Spleen (tissue), 11 donors: ENCODE measurements at regions not wholly inside any gene's neighbourhood (a gene's known extent, or its start where the extent isn't known, plus 50 kb on each side); places are given as distances from the start of the nearest gene placed in this dataset.

Experiments
- DNase-seq: peaks from one replicate; pipeline ENCODE4 v3.0.0-alpha.2; 2020
- H3K27ac ChIP-seq, 8 donors: fragments of 200-600 bp; sonication (generic) in 7 of 8; 1 replicate in 4 of 8; 2 replicates in 4 of 8; pipeline versions ENCODE4 v1.5.0 to v1.8.0; 2016 to 2021; ENCODE audit warnings: inconsistent platforms in 4 of 8, mild to moderate bottlenecking in 4 of 8, moderate library complexity in 1 of 8
- H3K27me3 ChIP-seq, 7 donors: fragments of 200-600 bp; sonication (generic) in 6 of 7; replicated peaks in 1 of 7; 1 replicate in 4 of 7; 2 replicates in 3 of 7; pipeline versions ENCODE4 v1.5.0 to v1.8.0; 2016 to 2021; ENCODE audit warnings: inconsistent platforms in 3 of 7, mild to moderate bottlenecking in 1 of 7
- H3K36me3 ChIP-seq, 6 donors: fragments of 200-600 bp; sonication (generic) in 5 of 6; 1 replicate in 4 of 6; 2 replicates in 2 of 6; pipeline versions ENCODE4 v1.5.0 to v1.8.0; 2016 to 2021; ENCODE audit warnings: inconsistent platforms in 2 of 6
- H3K4me1 ChIP-seq, 6 donors: fragments of 200-600 bp; sonication (generic) in 5 of 6; 1 replicate in 3 of 6; 2 replicates in 3 of 6; pipeline versions ENCODE4 v1.5.0 to v1.8.0; 2016 to 2021; ENCODE audit warnings: inconsistent platforms in 3 of 6
- H3K4me3 ChIP-seq, 8 donors: fragments of 200-600 bp; sonication (generic) in 7 of 8; 1 replicate in 4 of 8; 2 replicates in 4 of 8; pipeline versions ENCODE4 v1.5.0 to v1.8.0; 2016 to 2021; ENCODE audit warnings: inconsistent platforms in 4 of 8, mild to moderate bottlenecking in 4 of 8, moderate library complexity in 2 of 8
- H3K9me3 ChIP-seq, 8 donors: fragments of 200-600 bp; sonication (generic) in 7 of 8; 1 replicate in 4 of 8; 2 replicates in 4 of 8; pipeline versions ENCODE4 v1.5.0 to v1.8.0; 2016 to 2021; ENCODE audit warnings: inconsistent platforms in 4 of 8
- CTCF ChIP-seq, 11 experiments: fragments of 200-600 bp in 7 of 11; fragments of 450-650 bp in 4 of 11; sonication (generic) in 4 of 11; IDR thresholded peaks in 8 of 11; conservative IDR thresholded peaks in 3 of 11; 1 replicate in 7 of 11; 2 replicates in 4 of 11; pipeline versions ENCODE4 v1.4.0 to v1.8.0; 2016 to 2021; ENCODE audit warnings: antibody characterized with exemption in 11 of 11, inconsistent platforms in 4 of 11, mild to moderate bottlenecking in 1 of 11
- POLR2A ChIP-seq, 3 donors: fragments of 450-650 bp; IDR thresholded peaks; one replicate each; pipeline ENCODE4 v1.5.1; 2017; ENCODE audit warnings: antibody characterized with exemption in 3 of 3, mild to moderate bottlenecking in 1 of 3
- POLR2AphosphoS5 ChIP-seq, 3 donors: sonication (generic); formaldehyde crosslinking; IDR thresholded peaks; one replicate each; pipeline ENCODE4 v1.5.1; 2017; ENCODE audit warnings: antibody characterized with exemption in 3 of 3
- WGBS, 5 donors: extraction: QIAGEN DNeasy Blood & Tissue Kit in 3 of 5; methylation state at CpG; one replicate each; pipeline versions ENCODE4 v1.1.5 to v1.1.7; 2013 to 2018; 5-methylcytosine and 5-hydroxymethylcytosine counted together
- intact Hi-C: fragments of 100-400 bp; cut with DNase I; formaldehyde crosslinking; loops from one replicate; pipeline ENCODE4 v1.15.0; 2023; ENCODE audit warnings: low total_unique reads
- donor health status: healthy with polysubstance abuse.
- donor health status: DM: no; HTN: no; CAD: no; lungs with moderate emphysema.
- donor health status: DM: no; HTN: no; CAD: no.
- donor health status: Bipolar disorder and iron deficiency.
- donor health status: healthy.
- donor health status: DM: no; HTN: no; CAD: no.
- donor health status: DM: yes; HTN: yes; CAD: no.

GRCh38 chr14:98707522-98707921, 564.5 kb downstream of the BCL11B start:
- no peak for DNase-seq
- TF ChIP-seq POLR2AphosphoS5 (IDR thresholded peaks at IDR 0.05) (no peak), CTCF (IDR thresholded peaks at IDR 0.05 in 8 of 11, conservative IDR thresholded peaks at IDR 0.05 in 3 of 11) (no peak), POLR2A (IDR thresholded peaks at IDR 0.05) (no peak)
- Histone ChIP-seq H3K4me1 (peaks cover 0 to 11% (median 0%) of the 10 kb centered on the region in 6 donors), H3K27ac (no peak overlapping the region), H3K27me3 (no peaks in the 10 kb centered on the region), H3K4me3 (no peak overlapping the region), H3K36me3 (no peaks in the 10 kb centered on the region), H3K9me3 (no peaks in the 10 kb centered on the region)
- intact Hi-C loops = no loop called here
- 87 to 93% (median 88%) methylated on average over 7 of the region's 7 CpGs for WGBS, 5 donors

GRCh38 chr14:98708555-98708954, 563.4 kb downstream of the BCL11B start:
- DNase-seq = no peak
- intact Hi-C loops = no loop called here
- no peaks in the 10 kb centered on the region for H3K9me3 ChIP-seq

GRCh38 chr14:98711453-98711852, 560.5 kb downstream of the BCL11B start:
- no peak for DNase-seq
- no peaks in the 10 kb centered on the region for H3K27me3 ChIP-seq
- H3K36me3 ChIP-seq = no peaks in the 10 kb centered on the region
- no peak overlapping the region for H3K4me3 ChIP-seq
- intact Hi-C loops = no loop called here
- WGBS, 5 donors = 31 to 46% (median 36%) methylated on average over 2 of the region's 2 CpGs
- no peaks in the 10 kb centered on the region for H3K9me3 ChIP-seq
- no peak overlapping the region for H3K27ac ChIP-seq
- no peaks in the 10 kb centered on the region for H3K4me1 ChIP-seq
- no peak for TF ChIP-seq POLR2AphosphoS5 (IDR thresholded peaks at IDR 0.05)
- no peak for TF ChIP-seq CTCF (IDR thresholded peaks at IDR 0.05 in 8 of 11, conservative IDR thresholded peaks at IDR 0.05 in 3 of 11)
- no peak for TF ChIP-seq POLR2A (IDR thresholded peaks at IDR 0.05)

More at GRCh38 chr14:98708555-98708954, 563.4 kb downstream of the BCL11B start:
- peaks cover 0 to 11% (median 0%) of the 10 kb centered on the region in 6 donors for H3K4me1 ChIP-seq
- H3K27me3 ChIP-seq = no peaks in the 10 kb centered on the region
- no peak overlapping the region for H3K4me3 ChIP-seq
- no peak for TF ChIP-seq CTCF (IDR thresholded peaks at IDR 0.05 in 8 of 11, conservative IDR thresholded peaks at IDR 0.05 in 3 of 11)
- no peak for TF ChIP-seq POLR2AphosphoS5 (IDR thresholded peaks at IDR 0.05)
- TF ChIP-seq POLR2A (IDR thresholded peaks at IDR 0.05) = no peak
- H3K27ac ChIP-seq = no peak overlapping the region
- no peaks in the 10 kb centered on the region for H3K36me3 ChIP-seq

DNA sequence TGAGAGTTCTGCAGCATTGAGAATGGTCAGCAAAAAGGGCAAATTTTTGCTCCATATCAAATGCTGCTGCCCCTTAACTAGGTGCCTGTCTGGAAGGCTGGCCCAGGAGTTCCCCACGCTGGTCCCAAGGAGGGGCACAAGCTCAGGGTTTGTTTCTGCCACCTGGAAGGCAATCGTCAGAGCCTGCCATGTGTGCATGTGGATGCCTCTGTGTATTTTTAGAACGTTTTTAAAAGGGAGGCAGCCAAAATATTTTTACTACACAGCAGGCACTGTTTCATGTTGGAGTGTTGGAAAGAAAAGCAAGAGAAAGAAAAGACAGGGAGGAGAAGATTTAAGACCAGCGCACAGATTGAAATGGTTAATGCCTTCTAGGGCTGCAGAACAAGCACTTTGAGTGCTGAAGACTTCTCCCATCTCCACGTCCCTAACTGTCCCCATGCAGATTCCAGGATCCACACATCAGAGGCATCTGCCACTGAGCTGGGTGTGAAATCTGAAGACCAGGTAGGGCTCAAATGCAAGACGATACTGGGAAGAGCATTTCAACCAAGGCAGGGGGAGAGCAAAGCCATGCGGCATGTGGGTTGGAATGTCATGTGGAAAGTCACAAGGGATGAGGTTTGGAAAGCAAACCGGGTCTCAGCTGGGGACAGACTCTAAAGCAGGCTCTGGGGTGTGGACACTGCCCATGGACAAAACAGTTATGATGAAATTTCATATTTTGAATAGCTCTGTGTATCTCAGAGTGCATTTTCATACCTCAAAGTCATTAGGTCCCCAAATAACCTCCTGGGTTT, 557.2 kb downstream of the BCL11B start:
- 60 to 73% (median 70%) methylated on average over 8 of the region's 8 CpGs for WGBS, 5 donors
- TF ChIP-seq CTCF (IDR thresholded peaks at IDR 0.05 in 8 of 11, conservative IDR thresholded peaks at IDR 0.05 in 3 of 11) (no peak), POLR2A (IDR thresholded peaks at IDR 0.05) (no peak), POLR2AphosphoS5 (IDR thresholded peaks at IDR 0.05) (no peak)

More for the DNA sequence above, 557.2 kb downstream of the BCL11B start:
- DNase-seq = no peak
- no peaks in the 10 kb centered on the region for H3K36me3 ChIP-seq
- H3K4me1 ChIP-seq = no peaks in the 10 kb centered on the region
- H3K9me3 ChIP-seq = no peaks in the 10 kb centered on the region
- H3K27ac ChIP-seq = no peak overlapping the region
- no peak overlapping the region for H3K4me3 ChIP-seq
- intact Hi-C loops = no loop called here
- no peaks in the 10 kb centered on the region for H3K27me3 ChIP-seq
